A673 (cell line): ENCODE measurements at regions not wholly inside any gene's neighbourhood (a gene's known extent, or its start where the extent isn't known, plus 50 kb on each side); places are given as distances from the start of the nearest gene placed in this dataset.

Experiments used
- BruUV-seq: library from RNA; stranded (reverse); fragments of 400-500 nt; replicated peaks from 2 replicates; lab custom pipeline; 2021; lab: Mats Ljungman, UMichigan
- CTCF ChIA-PET: fragments of 300-600 bp; sonication (Branson Sonifier 250); formaldehyde crosslinking; loops from one replicate; lab custom pipeline; 2022; ENCODE audit warnings: antibody characterized with exemption; lab: Charles Lee
- POLR2A ChIA-PET: fragments of 300-600 bp; sonication (Branson Sonifier 250); formaldehyde crosslinking; loops from one replicate; lab custom pipeline; 2022; ENCODE audit warnings: antibody characterized with exemption; ENCODE audit not compliant: low non-redundant PET; lab: Charles Lee
- DNase-seq: peaks from one replicate; pipeline ENCODE4 v3.0.0-alpha.2; 2015; ENCODE audit warnings: low spot score
- H3K27ac ChIP-seq: fragments of 200-600 bp; sonication (generic); 2 replicates; pipeline ENCODE4 v1.5.1; 2016; ENCODE audit warnings: mixed run types, low read depth, mild to moderate bottlenecking, mixed read lengths, antibody characterized with exemption, low read length; ENCODE audit not compliant: poor library complexity, severe bottlenecking
- H3K27me3 ChIP-seq: fragments of 200-600 bp; sonication (generic); replicated peaks from 2 replicates; pipeline ENCODE4 v1.6.1; 2017; ENCODE audit warnings: mixed run types, low read depth, mild to moderate bottlenecking, mixed read lengths, antibody characterized with exemption, low read length; ENCODE audit not compliant: insufficient read depth, poor library complexity
- H3K36me3 ChIP-seq: fragments of 200-600 bp; sonication (generic); 2 replicates; pipeline ENCODE4 v1.6.1; 2016; ENCODE audit warnings: mixed run types, mild to moderate bottlenecking, mixed read lengths, antibody characterized with exemption, low read length; ENCODE audit not compliant: insufficient read depth, poor library complexity, severe bottlenecking
- H3K4me1 ChIP-seq: fragments of 200-600 bp; sonication (generic); 2 replicates; pipeline ENCODE4 v1.6.1; 2017; ENCODE audit warnings: mixed run types, mild to moderate bottlenecking, mixed read lengths, antibody characterized with exemption, low read length; ENCODE audit not compliant: insufficient read depth, poor library complexity, severe bottlenecking
- H3K4me3 ChIP-seq: fragments of 200-600 bp; sonication (generic); 2 replicates; pipeline ENCODE4 v1.5.1; 2016; ENCODE audit warnings: low read depth, mixed run types, mild to moderate bottlenecking, mixed read lengths, low read length; ENCODE audit not compliant: poor library complexity, severe bottlenecking
- H3K9me3 ChIP-seq: fragments of 200-600 bp; sonication (generic); 2 replicates; pipeline ENCODE4 v1.6.1; 2016; ENCODE audit warnings: mixed run types, low read depth, mild to moderate bottlenecking, mixed read lengths, antibody characterized with exemption, low read length; ENCODE audit not compliant: poor library complexity, severe bottlenecking
- CTCF ChIP-seq: fragments of 300-800, 200-600 bp; sonication (generic); conservative IDR thresholded peaks from 2 replicates; pipeline ENCODE4 v1.5.1; 2017; ENCODE audit warnings: low read depth, mild to moderate bottlenecking, antibody characterized with exemption, low read length, moderate library complexity, mixed read lengths
- EZH2 ChIP-seq: fragments of 200-600 bp; sonication (generic); IDR thresholded peaks from 2 replicates; pipeline ENCODE4 v1.6.1; 2017; ENCODE audit warnings: borderline replicate concordance, low read depth, mild to moderate bottlenecking, mixed read lengths, antibody characterized with exemption, low read length; ENCODE audit not compliant: poor library complexity, severe bottlenecking
- intact Hi-C: fragments of 100-400 bp; cut with micrococcal nuclease; formaldehyde crosslinking; loops from one replicate; pipeline ENCODE4 v1.10.0; 2022; ENCODE audit not compliant: unreplicated experiment

- BruUV-seq: no TSS peak
- intact Hi-C loops: no loop called here
- H3K27me3 ChIP-seq: peaks cover 93% of the 10 kb centered on the region
- no peak for DNase-seq
- H3K36me3 ChIP-seq: no peaks in the 10 kb centered on the region
- no peaks in the 10 kb centered on the region for H3K9me3 ChIP-seq
- POLR2A ChIA-PET: no interaction called here
- H3K4me1 ChIP-seq: no peaks in the 10 kb centered on the region
- H3K4me3 ChIP-seq: no peak overlapping the region
- CTCF ChIA-PET: no interaction called here
- no peak for TF ChIP-seq EZH2
- TF ChIP-seq CTCF: no peak
- no peak overlapping the region for H3K27ac ChIP-seq
Observed at GRCh38 chr18:55137602-55138001, 178.3 kb upstream of the CCDC68 start.

- ChIA-PET CTCF (no interaction called here), POLR2A (no interaction called here)
- Histone ChIP-seq H3K27ac (no peak overlapping the region), H3K27me3 (peaks cover 99% of the 10 kb centered on the region), H3K4me1 (no peaks in the 10 kb centered on the region), H3K9me3 (no peaks in the 10 kb centered on the region), H3K36me3 (no peaks in the 10 kb centered on the region), H3K4me3 (no peak overlapping the region)
- DNase-seq: no peak
- BruUV-seq: no TSS peak
- intact Hi-C loops: no loop called here
- TF ChIP-seq CTCF: no peak
- no peak for TF ChIP-seq EZH2
Observed at GRCh38 chr18:55136864-55137263, 177.6 kb upstream of the CCDC68 start.

GRCh38 chr18:55136258-55136657 lies 177.0 kb upstream of the CCDC68 start:
- Histone ChIP-seq H3K36me3 (no peaks in the 10 kb centered on the region), H3K27ac (no peak overlapping the region), H3K9me3 (no peaks in the 10 kb centered on the region), H3K4me3 (no peak overlapping the region), H3K4me1 (no peaks in the 10 kb centered on the region), H3K27me3 (peaks cover 95% of the 10 kb centered on the region)
- ChIA-PET CTCF (no interaction called here), POLR2A (no interaction called here)
- intact Hi-C loops: no loop called here
- BruUV-seq: no TSS peak
- no peak for DNase-seq
- TF ChIP-seq CTCF (no peak), EZH2 (no peak)
